HPDE6-E6E7 (cell line): ENCODE measurements at regions not wholly inside any gene's neighbourhood (a gene's known extent, or its start where the extent isn't known, plus 50 kb on each side); places are given as distances from the start of the nearest gene placed in this dataset.
A peak's percentile ranks its signal among the peaks of the same experiment; 100 is the strongest.
"Not testable (repeated sequence)": the region's sequence is repeated elsewhere in the genome, so short reads cannot be mapped to it uniquely, and the experiment has no call there.

ENCODE experiments used
- DNase-seq: peaks from one replicate; pipeline ENCODE4 v3.0.0; 2011; ENCODE audit warnings: missing footprints; ENCODE audit errors: extremely low spot score

DNA sequence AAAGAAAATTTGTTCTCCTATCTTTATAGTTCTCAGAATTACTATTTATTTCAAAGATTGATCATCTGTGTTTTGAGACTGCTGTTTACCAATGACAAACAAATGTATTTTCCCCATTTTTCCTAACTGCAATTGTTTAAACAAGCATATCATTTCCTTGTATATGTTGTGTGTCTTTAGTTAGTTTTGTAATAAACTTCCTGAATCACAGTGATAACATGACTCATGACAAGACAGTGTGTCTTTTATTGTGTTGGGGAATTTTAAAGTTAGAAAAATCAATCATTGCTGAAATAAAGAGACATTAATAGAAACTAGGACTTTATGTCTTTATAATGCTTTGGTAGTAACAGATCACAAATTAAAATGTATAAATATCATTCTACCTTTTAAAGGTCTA is 348.5 kb downstream of the KCNJ2 start:
- DNase-seq: no peak

DNA sequence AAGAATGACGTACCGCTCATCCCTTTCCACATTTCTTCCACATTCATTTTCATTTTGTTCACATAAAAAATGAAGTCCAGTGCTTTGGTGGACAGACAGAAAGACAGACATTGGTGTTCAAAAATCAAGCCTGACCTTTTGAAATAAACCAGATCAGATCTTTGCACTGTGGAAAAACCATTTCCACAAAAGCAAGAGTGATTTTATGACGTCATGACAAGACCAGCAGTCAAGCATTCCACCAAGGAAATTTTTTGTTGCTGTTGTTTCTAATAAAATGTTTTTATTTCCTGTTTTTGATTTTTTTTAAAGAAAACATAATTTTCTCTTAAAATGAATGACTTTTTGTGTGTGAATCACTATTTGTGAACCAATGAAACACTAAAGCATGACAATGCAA is 350.0 kb downstream of the KCNJ2 start:
- no peak for DNase-seq

- no peak for DNase-seq
Observed at GRCh38 chr17:70520447-70520846, 351.1 kb downstream of the KCNJ2 start.

GRCh38 chr17:70520956-70521355 is 351.6 kb downstream of the KCNJ2 start:
- DNase-seq: no peak

GRCh38 chr17:70521821-70522256 is 352.5 kb downstream of the KCNJ2 start:
- DNase-seq: no peak

GRCh38 chr17:70523426-70523825 is 354.1 kb downstream of the KCNJ2 start:
- DNase-seq: no peak

GRCh38 chr17:70525035-70525434 is 355.7 kb downstream of the KCNJ2 start:
- not testable (repeated sequence) for DNase-seq

GRCh38 chr17:70525961-70526360 is 356.6 kb downstream of the KCNJ2 start:
- DNase-seq: no peak

DNA sequence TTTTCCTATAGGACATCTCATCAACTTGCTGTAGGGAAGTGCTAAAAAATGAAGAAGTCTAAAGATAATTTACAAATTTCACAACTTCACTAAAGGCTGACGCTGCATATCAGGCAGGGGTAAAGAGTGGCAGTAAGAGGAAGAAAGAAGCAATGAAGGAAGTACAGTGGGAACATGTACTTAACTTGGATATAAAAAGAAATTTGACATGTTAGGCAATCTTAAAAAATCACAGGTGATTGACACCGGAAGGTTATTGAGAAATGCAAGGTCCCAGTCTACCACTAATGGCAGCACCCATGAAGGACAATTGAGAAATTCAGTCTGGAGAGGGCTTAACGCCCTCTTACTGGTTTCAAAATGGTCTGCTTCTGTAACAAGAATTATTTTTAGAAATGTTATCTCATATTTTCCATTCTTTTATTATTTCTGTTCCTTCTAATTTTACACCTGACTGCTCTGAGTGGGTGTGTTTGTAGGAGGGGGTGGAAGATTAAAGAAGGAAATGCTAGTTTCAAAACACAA is 358.1 kb downstream of the KCNJ2 start:
- no peak for DNase-seq

GRCh38 chr17:70533427-70533826 is 364.1 kb downstream of the KCNJ2 start:
- DNase-seq: no peak

DNA sequence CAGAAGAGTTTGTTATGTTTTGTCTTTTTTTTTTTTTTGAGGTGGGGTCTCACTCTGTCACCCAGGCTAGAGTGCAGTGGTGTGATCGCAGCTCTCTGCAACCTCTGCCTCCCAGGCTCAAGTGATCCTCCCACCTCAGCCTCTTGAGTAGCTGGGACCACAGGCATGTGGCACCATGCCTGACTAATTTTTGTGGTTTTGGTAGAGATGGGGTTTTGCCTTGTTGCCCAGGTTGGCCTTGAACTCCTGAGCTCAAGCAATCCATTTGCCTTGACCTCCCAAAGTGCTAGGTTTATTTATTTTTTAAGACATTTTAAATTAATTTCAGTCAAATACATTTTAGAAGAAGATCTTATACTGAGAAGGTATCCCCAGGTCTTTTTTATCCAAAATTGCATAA is 366.7 kb downstream of the KCNJ2 start:
- no peak for DNase-seq

DNA sequence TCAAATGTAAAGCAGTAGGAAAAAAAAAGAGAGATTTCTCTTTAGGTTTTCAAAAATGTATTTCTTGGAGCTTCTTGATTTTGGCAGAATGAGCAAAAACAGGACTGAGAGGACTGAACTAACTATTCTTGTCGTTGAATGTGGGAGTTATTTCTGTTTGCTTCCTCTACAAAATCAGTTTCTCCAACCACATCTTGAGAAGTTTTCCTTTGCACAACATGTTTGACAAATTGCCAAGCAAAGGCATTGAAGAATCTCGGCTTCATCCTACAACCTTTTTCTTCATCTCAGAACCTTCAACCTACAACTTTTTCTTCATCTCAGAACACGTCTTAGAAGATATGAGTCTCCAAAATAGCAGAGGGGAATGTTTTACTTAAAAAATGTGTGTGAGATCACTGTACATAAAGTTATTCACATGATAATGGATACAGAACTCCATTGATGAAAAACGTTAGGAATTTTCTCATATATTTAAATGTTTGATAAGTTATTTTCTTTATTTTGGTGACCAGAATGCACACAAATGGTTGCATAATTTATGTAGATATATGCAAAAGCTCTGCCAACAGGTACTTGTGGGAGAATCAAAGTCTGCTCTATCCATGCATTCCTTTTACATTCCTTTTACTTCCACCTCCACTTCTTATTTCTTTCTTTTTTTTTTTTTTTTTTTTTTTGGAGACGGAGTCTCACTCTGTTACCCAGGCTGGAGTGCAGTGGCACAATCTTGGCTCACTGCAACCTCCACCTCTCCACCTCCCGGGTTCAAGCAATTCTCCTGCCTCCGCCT is 370.0 kb downstream of the KCNJ2 start:
- no peak for DNase-seq

GRCh38 chr17:70542876-70543275 is 373.5 kb downstream of the KCNJ2 start:
- DNase-seq: no peak

DNA sequence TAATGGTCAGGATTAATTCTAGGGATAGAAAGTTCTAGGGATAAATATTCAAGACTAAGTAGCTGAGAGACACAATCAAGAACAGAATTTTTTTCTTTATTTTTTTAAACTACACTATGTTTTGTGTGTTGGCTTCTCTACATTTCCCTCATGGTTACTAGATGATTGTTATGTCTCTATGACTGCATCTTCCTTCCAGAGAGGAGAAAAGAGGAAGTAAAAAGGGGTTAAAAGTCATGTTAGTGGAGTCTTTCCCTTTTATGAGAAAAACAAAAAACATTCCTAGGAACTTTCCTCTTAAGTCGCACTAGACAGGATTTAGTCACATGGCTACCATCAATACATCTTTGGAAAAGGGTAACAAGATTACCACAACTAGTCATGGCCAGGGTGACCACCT is 375.0 kb downstream of the KCNJ2 start:
- no peak for DNase-seq

DNA sequence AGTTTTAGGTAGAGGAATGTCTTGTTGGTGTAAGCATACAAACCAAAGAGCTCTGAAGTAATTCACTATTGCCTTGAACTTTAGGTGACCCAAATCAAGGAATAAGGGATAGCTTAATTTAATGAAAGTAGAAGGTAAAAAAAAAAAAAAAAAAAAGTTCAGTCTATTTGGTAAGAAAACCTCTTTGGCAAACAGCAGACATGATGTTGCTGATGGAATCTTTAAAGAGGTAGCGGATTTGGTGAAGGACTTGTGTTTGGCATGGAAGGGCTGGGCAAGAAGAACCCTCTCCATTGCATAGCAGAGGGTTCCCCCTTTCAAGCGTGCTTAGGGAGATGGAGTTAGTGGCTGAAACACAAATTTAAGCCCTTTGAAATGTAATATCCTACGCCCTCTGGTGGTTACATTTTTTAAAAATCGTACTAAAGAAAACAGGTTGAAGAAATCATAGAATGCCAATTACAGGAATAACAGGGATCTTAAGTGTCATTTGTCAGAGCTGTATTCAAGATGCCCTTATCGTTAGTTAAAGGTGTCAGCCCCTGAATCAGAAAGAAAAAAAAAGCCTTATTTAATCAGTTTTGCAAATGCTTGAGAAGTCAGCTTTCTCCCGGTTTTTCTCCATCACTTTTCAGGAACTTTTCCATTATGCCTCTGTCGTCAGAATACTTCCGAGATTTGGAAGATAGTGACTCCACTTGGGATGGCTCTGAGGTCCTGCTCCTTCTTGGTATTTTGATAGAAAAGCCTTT is 383.1 kb downstream of the KCNJ2 start:
- DNase-seq: peak; percentile 8

DNA sequence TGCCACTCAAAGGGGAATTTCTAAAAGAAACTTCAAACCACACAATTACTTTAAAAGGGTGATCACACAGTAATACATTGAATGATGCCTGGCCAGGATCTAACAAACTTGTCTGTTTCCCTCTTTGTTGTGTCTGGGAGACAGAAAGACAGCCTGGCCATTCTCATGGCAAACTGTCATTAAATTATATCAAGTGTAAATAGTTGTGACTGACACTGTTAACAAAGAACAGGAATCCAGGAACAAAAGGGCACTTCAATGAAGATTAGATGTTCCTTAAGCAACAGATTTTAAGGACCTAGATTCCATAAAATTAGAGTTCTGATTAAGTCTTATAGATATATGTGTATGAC is 383.6 kb downstream of the KCNJ2 start:
- no peak for DNase-seq

DNA sequence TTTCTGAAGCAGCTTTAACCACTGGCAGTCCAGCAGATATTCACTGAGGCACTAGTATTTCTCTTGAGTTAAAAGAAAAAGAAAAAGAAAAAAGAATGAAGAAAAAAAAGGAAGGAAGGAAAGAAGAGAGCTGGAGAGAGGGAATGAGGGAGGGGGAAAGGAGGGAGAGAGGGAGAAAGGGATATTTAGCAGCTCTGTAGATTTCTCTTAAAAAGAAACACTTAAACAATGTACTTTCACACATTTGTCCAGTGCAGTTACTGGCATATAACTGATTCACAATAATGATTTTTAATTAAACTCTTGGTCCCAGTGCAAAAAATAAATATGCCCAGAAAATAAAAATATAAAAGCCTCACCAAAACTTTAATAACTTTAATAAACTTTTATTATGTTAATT is 386.4 kb downstream of the KCNJ2 start:
- DNase-seq: no peak

DNA sequence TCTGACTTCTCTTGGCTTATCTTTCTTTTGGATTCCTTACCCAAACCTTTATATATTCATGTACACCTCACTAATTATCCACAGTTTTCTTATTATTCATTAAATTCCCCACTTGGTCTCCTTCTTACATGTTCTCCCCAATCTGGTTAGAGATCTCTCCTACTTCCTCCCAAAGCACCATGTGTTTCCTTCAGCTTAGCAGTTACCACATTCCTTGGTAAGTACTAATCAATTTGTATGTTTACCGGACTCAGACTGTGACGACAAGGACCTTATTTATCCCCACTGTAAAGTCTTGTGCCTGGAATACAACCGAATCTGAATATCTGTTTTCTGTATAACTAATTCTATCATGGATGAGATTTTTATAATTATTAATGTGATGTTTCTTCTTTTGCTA is 389.5 kb downstream of the KCNJ2 start:
- DNase-seq: no peak

GRCh38 chr17:70560471-70560870 is 391.1 kb downstream of the KCNJ2 start:
- DNase-seq: no peak

DNA sequence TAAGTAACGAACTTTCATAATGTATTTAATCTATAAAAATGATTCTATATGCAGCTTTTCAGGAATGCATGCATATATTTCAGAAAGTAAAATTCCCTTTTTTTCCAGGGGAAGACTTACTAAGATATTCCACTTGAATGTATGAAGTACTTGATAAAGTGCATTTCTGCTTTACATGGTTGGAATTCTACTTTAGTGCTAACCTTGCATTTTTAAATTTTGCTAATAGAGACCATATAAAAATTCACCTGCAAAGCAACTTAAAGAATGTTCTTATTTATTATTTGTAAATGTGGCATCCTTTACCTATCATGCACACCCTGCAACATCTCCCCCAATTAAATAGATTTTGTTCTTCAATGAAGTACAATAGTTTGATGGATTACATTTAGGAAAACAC is 392.8 kb downstream of the KCNJ2 start:
- no peak for DNase-seq

- no peak for DNase-seq
Observed at GRCh38 chr17:70563281-70563820, 394.0 kb downstream of the KCNJ2 start.

DNA sequence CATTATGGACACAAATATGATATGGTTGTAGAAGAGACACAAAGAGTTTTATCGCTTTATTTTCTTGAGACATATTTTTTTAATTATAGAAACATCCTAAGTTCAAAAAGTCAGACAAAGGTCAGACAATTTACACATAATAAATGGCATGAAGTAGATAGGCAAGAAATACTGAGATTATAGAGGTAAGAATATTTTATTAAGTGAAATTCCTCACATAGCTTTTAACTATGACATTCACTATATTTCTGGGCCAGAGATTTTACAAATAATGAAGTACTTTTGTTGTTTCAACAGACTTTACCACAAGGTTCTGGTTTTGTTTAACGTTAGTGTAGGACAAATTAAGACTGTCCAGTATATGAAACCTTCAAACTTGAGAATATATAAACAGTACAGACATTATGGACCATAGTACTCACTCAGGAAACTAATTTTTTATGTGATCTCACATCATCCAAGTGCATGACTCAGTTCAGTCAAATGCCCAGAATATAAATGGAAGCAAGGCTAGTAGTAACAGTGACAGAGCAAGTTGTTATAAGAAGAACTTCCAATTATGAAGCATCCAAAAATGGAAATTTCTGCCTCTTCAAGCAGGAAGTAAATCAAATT is 394.8 kb downstream of the KCNJ2 start:
- no peak for DNase-seq
